ENCODE measurements at regions not wholly inside any gene's neighbourhood (a gene's known extent, or its start where the extent isn't known, plus 50 kb on each side); places are given as distances from the start of the nearest gene placed in this dataset.
"Not testable (repeated sequence)": the region's sequence is repeated elsewhere in the genome, so short reads cannot be mapped to it uniquely, and the experiment has no call there.

DNA sequence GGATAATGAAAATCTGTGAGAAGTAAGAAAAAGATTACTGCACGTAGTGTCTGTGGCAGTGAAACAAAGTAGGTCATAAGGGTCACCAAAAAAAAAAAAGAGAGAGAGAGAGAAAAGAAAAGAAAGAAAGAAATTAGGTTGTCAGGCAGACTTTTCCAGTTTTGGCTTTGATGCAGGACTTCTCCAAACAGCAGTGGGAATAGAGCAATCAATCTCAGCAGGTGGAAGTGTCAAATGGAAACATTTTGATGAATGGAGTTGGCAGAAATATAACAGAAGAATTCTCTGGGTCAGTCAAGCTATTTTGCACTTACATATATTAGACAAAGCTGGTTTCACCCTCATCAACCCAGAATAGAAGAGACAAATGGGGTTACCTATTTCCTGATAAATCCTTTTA is 745.8 kb downstream of the SLC6A15 start:
- no peak overlapping the region for H3K4me3 ChIP-seq (ENCODE audit: low read depth, low read length)
- TF ChIP-seq, protein P1, sequence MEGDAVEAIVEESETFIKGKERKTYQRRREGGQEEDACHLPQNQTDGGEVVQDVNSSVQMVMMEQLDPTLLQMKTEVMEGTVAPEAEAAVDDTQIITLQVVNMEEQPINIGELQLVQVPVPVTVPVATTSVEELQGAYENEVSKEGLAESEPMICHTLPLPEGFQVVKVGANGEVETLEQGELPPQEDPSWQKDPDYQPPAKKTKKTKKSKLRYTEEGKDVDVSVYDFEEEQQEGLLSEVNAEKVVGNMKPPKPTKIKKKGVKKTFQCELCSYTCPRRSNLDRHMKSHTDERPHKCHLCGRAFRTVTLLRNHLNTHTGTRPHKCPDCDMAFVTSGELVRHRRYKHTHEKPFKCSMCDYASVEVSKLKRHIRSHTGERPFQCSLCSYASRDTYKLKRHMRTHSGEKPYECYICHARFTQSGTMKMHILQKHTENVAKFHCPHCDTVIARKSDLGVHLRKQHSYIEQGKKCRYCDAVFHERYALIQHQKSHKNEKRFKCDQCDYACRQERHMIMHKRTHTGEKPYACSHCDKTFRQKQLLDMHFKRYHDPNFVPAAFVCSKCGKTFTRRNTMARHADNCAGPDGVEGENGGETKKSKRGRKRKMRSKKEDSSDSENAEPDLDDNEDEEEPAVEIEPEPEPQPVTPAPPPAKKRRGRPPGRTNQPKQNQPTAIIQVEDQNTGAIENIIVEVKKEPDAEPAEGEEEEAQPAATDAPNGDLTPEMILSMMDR (IDR thresholded peaks at IDR 0.05; ENCODE audit: borderline replicate concordance, insufficient read depth, low read depth, low read length): no peak

DNA sequence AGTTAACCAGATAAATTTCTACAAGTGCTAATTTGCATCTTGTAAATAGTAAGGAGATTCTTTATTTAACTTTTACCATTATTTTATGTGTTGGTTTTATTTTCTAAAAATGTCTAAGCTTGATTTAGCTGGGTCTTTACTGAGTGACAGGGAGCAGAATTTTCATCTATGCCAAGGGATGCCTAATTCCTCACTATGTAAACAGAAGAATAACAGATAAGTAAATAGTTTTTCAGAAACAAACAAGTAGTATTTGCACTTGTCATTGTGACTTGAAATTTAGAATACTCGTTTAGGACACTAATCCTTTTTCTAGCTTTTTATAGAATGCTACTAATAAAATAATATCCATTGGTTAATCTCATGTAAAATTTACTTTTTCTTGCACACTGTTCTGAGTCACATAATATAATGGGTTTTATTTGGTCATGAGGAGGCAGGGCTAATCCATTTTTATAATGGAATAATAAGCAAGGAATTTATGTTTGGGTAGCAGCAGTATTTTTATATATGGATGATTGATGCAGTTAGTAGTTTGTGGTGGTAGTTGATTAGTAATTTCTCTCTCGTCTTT is 746.5 kb downstream of the SLC6A15 start:
- TF ChIP-seq, protein P1 (IDR thresholded peaks at IDR 0.05; ENCODE audit: borderline replicate concordance, insufficient read depth, low read depth, low read length): no peak
- H3K4me3 ChIP-seq (ENCODE audit: low read depth, low read length): no peak overlapping the region

DNA sequence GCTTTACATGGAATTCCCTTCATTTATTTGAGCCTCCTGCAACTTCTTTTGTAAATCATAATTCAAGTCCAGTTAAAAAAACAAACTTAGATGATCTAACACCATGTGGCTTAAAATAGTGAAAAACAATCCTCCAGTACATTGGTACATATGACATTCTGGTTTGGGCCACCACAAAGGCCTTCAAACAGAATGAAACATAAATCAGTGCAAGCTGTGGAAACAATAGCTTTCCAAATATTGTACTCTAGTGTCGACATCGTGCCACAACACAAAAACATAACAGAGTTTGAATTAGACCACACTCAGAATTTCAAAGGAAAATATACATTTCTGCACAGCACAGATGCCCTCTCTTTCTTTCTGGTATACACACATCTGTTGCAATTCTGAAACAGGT is 751.3 kb downstream of the SLC6A15 start:
- no peak overlapping the region for H3K4me3 ChIP-seq (ENCODE audit: low read depth, low read length)
- TF ChIP-seq, protein P1 (IDR thresholded peaks at IDR 0.05; ENCODE audit: borderline replicate concordance, insufficient read depth, low read depth, low read length): no peak

DNA sequence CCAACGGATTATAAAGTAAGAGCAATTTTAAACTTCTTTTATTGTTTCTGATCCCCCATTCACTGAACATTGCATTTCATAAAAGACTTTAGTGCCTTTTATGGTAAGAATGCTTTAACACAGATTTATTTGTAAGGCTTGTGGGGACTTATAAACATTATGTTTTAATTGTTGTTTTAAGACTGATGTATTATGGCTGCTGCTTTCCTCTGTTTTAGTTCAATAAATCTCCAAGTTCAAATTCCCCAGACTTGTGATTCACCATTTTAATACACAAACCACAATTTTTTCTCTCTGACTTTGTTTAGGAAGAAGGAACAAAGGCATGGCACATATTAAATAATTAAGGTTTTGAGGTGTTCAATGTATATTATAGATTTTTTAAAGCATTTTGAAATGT is 753.3 kb downstream of the SLC6A15 start:
- TF ChIP-seq, protein P1 (IDR thresholded peaks at IDR 0.05; ENCODE audit: borderline replicate concordance, insufficient read depth, low read depth, low read length): no peak
- no peak overlapping the region for H3K4me3 ChIP-seq (ENCODE audit: low read depth, low read length)

DNA sequence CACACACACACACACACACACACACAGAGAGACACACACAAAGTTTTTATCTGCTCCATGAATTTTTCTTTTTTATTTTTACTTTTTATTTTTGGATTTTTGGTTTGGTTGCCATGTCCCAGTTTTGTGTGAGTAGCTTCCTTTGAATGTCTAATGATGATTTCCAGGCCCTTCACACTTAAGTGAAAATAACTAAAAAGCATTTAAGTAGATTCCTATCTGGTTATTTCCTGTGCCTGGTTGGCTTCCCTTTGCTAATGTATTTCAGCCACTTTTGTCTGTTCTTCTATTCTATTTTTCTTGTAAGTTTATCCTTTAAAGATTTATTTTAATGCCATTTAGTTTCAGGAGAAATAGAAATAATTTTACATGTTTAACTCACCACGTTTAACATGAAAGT is 755.4 kb downstream of the SLC6A15 start:
- TF ChIP-seq, protein P1 (IDR thresholded peaks at IDR 0.05; ENCODE audit: borderline replicate concordance, insufficient read depth, low read depth, low read length): no peak
- no peak overlapping the region for H3K4me3 ChIP-seq (ENCODE audit: low read depth, low read length)

DNA sequence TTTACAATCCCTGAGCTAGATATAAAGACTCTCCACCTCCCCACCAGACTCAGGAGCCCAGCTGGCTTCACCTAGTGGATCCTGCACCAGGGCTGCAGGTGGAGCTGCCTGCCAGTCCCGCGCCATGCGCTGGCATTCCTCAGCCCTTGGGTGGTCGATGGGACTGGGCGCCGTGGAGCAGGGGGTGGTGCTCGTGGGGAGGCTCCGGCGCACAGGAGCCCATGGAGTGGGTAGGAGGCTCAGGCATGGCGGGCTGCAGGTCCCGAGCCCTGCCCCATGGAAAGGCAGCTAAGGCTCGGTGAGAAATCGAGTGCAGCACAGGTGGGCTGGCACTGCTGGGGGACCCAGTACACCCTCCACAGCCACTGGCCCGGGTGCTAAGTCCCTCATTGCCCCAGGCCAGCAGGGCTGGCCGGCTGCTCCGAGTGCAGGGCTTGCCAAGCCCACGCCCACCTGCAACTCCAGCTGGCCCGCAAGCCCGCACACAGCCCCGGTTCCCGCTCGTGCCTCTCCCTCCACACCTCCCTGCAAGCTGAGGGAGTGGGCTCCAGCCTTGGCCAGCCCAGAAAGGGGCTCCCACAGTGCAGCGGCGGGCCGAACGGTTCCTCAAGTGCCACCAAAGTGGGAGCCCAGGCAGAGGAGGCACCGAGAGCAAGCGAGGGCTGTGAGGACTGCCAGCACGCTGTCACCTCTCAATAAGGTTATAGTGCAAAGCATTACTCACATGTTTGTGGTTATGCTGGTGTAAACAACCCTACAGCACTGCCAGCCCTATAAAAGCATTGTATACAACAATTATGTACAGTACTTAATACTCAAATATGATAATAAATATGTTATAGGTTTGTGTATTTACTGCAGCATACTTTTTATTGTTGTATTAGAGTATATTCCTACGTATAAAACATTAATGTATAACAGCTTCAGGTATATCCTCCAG is 757.3 kb downstream of the SLC6A15 start:
- not testable (repeated sequence) for H3K4me3 ChIP-seq (ENCODE audit: low read depth, low read length)

DNA sequence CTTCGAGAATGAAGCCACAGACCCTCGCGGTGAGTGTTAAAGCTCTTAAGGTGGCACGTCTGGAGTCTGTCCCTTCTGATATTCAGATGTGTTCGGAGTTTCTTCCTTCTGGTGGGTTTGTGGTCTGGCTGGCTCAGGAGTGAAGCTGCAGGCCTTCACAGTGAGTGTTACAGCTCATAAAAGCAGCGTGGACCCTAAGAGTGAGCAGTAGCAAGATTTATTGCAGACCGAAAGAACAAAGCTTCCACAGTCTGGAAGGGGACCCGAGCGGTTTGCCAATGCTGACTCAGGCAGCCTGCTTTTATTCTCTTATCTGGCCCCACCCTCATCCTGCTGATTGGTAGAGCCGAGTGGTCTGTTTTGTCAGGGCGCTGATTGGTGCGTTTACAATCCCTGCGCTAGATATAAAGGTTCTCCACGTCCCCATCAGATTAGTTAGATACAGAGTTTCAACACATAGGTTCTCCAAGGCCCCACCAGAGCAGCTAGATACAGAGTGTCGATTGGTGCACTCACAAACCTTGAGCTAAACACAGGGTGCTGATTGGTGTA is 758.1 kb downstream of the SLC6A15 start:
- H3K4me3 ChIP-seq (ENCODE audit: low read depth, low read length): not testable (repeated sequence)

DNA sequence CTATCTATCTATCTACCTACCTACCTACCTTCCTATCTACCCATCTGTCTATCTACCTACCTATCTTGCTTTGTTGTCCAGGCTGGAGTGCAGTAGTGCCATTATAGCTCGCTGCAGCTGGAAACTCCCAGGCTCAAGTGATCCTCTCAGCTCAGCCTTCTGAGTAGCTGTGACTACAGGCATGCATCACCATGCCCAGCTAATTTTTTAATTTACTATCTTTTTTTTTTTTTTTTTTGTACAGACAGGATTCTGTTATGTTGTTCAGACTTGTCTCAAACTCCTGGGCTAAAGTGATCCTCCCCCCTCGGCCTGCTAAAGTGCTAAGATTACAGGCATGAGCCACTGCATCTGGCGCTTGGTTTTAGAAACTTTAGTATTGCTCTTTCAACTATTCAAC is 762.4 kb downstream of the SLC6A15 start:
- H3K4me3 ChIP-seq (ENCODE audit: low read depth, low read length): no peak overlapping the region
- TF ChIP-seq, protein P1 (IDR thresholded peaks at IDR 0.05; ENCODE audit: borderline replicate concordance, insufficient read depth, low read depth, low read length): no peak
